ENCODE measurements at regions not wholly inside any gene's neighbourhood (a gene's known extent, or its start where the extent isn't known, plus 50 kb on each side); places are given as distances from the start of the nearest gene placed in this dataset.

GRCh38 chr2:217412721-217413120 is 552.9 kb upstream of the TNP1 start:
- DNase-seq (ENCODE audit: low read depth in 3 of 3), result no peak

- no peak for DNase-seq (ENCODE audit: low read depth in 3 of 3)
Measured at GRCh38 chr2:217412277-217412676, 552.4 kb upstream of the TNP1 start.

GRCh38 chr2:217410681-217410960 is 550.8 kb upstream of the TNP1 start:
- DNase-seq (ENCODE audit: low read depth in 3 of 3), result no peak

- no peak for DNase-seq (ENCODE audit: low read depth in 3 of 3)
Measured at GRCh38 chr2:217409949-217410680, 550.3 kb upstream of the TNP1 start.

- DNase-seq (ENCODE audit: low read depth in 3 of 3), result no peak
Measured at GRCh38 chr2:217407362-217407761, 547.5 kb upstream of the TNP1 start.

GRCh38 chr2:217404236-217404760 is 544.4 kb upstream of the TNP1 start:
- DNase-seq (ENCODE audit: low read depth in 3 of 3), result no peak

GRCh38 chr2:217402761-217403383 is 543.0 kb upstream of the TNP1 start:
- DNase-seq (ENCODE audit: low read depth in 3 of 3), result no peak

- DNase-seq (ENCODE audit: low read depth in 3 of 3), result no peak
Measured at GRCh38 chr2:217402144-217402543, 542.3 kb upstream of the TNP1 start.

- no peak for DNase-seq (ENCODE audit: low read depth in 3 of 3)
Measured at GRCh38 chr2:217399291-217399690, 539.4 kb upstream of the TNP1 start.

- DNase-seq (ENCODE audit: low read depth in 3 of 3), result peak in 1 of 3 experiments; percentile 1
Measured at GRCh38 chr2:217398860-217399259, 539.0 kb upstream of the TNP1 start.

GRCh38 chr2:217398101-217398500 is 538.2 kb upstream of the TNP1 start:
- no peak for DNase-seq (ENCODE audit: low read depth in 3 of 3)

GRCh38 chr2:217396586-217396985 is 536.7 kb upstream of the TNP1 start:
- DNase-seq (ENCODE audit: low read depth in 3 of 3), result no peak

GRCh38 chr2:217396165-217396564 is 536.3 kb upstream of the TNP1 start:
- no peak for DNase-seq (ENCODE audit: low read depth in 3 of 3)

GRCh38 chr2:217394510-217395351 is 534.9 kb upstream of the TNP1 start:
- DNase-seq (ENCODE audit: low read depth in 3 of 3), result no peak

GRCh38 chr2:217393585-217394032 is 533.7 kb upstream of the TNP1 start:
- DNase-seq (ENCODE audit: low read depth in 3 of 3), result no peak

- DNase-seq (ENCODE audit: low read depth in 3 of 3), result no peak
Measured at GRCh38 chr2:217392930-217393584, 533.2 kb upstream of the TNP1 start.

- DNase-seq (ENCODE audit: low read depth in 3 of 3), result no peak
Measured at GRCh38 chr2:217387776-217388387, 528.0 kb upstream of the TNP1 start.

- DNase-seq (ENCODE audit: low read depth in 3 of 3), result no peak
Measured at GRCh38 chr2:217386041-217386440, 526.2 kb upstream of the TNP1 start.

GRCh38 chr2:217383620-217384019 is 523.8 kb upstream of the TNP1 start:
- no peak for DNase-seq (ENCODE audit: low read depth in 3 of 3)

- no peak for DNase-seq (ENCODE audit: low read depth in 3 of 3)
Measured at GRCh38 chr2:217382794-217383193, 522.9 kb upstream of the TNP1 start.

GRCh38 chr2:217379807-217380206 is 519.9 kb upstream of the TNP1 start:
- no peak for DNase-seq (ENCODE audit: low read depth in 3 of 3)

- no peak for DNase-seq (ENCODE audit: low read depth in 3 of 3)
Measured at GRCh38 chr2:217372794-217373193, 512.9 kb upstream of the TNP1 start.
